NCI-H510A (cell line): ENCODE measurements at regions not wholly inside any gene's neighbourhood (a gene's known extent, or its start where the extent isn't known, plus 50 kb on each side); places are given as distances from the start of the nearest gene placed in this dataset.
"Not testable (repeated sequence)": the region's sequence is repeated elsewhere in the genome, so short reads cannot be mapped to it uniquely, and the experiment has no call there.

ENCODE experiments used
- DNase-seq: peaks from one replicate; lab custom pipeline; 2025; lab: John Stamatoyannopoulos, UW

GRCh38 chrX:134045372-134045771 lies 60.0 kb upstream of the GPC3 start:
- not testable (repeated sequence) for DNase-seq

- DNase-seq, result not testable (repeated sequence)
Observed at GRCh38 chrX:134067107-134067506, 81.7 kb upstream of the GPC3 start.

- not testable (repeated sequence) for DNase-seq
Observed at GRCh38 chrX:134071899-134072298, 86.5 kb upstream of the GPC3 start.

GRCh38 chrX:134073341-134073740 lies 87.9 kb upstream of the GPC3 start:
- no peak for DNase-seq

GRCh38 chrX:134074151-134074550 lies 88.8 kb upstream of the GPC3 start:
- no peak for DNase-seq

GRCh38 chrX:134075894-134076718 lies 90.7 kb upstream of the GPC3 start:
- no peak for DNase-seq

- DNase-seq, result no peak
Observed at GRCh38 chrX:134095366-134095765, 110.0 kb upstream of the GPC3 start.

- no peak for DNase-seq
Observed at GRCh38 chrX:134101636-134102035, 116.2 kb upstream of the GPC3 start.

- DNase-seq, result no peak
Observed at GRCh38 chrX:134115270-134115669, 121.7 kb upstream of the CCDC160 start.

GRCh38 chrX:134137341-134137740 lies 99.6 kb upstream of the CCDC160 start:
- no peak for DNase-seq

GRCh38 chrX:134139090-134139489 lies 97.9 kb upstream of the CCDC160 start:
- DNase-seq, result no peak

GRCh38 chrX:134144231-134144630 lies 92.8 kb upstream of the CCDC160 start:
- no peak for DNase-seq

GRCh38 chrX:134146493-134146892 lies 90.5 kb upstream of the CCDC160 start:
- no peak for DNase-seq

GRCh38 chrX:134148172-134148692 lies 88.8 kb upstream of the CCDC160 start:
- no peak for DNase-seq

- DNase-seq, result no peak
Observed at GRCh38 chrX:134158821-134159512, 78.0 kb upstream of the CCDC160 start.

- no peak for DNase-seq
Observed at GRCh38 chrX:134161162-134161561, 75.8 kb upstream of the CCDC160 start.

- DNase-seq, result no peak
Observed at GRCh38 chrX:134162032-134162431, 75.0 kb upstream of the CCDC160 start.

- no peak for DNase-seq
Observed at GRCh38 chrX:134163836-134164235, 73.1 kb upstream of the CCDC160 start.

GRCh38 chrX:134167591-134168203 lies 69.3 kb upstream of the CCDC160 start:
- no peak for DNase-seq

- peak; percentile 46 for DNase-seq
Observed at GRCh38 chrX:134171661-134172587, 65.1 kb upstream of the CCDC160 start.

- DNase-seq, result peak; percentile 1
Observed at GRCh38 chrX:134172588-134173259, 64.3 kb upstream of the CCDC160 start.
